ENCODE measurements at regions not wholly inside any gene's neighbourhood (a gene's known extent, or its start where the extent isn't known, plus 50 kb on each side); places are given as distances from the start of the nearest gene placed in this dataset.

GRCh38 chr20:40435146-40435895 lies 253.7 kb downstream of the MAFB start:
- TF ChIP-seq POLR2A (IDR thresholded peaks at IDR 0.05; ENCODE audit: low read depth, low read length), result no peak
- no peak for TF ChIP-seq POLR2AphosphoS5 (IDR thresholded peaks at IDR 0.05; ENCODE audit: low read depth, low read length)
- no peak for TF ChIP-seq SPI1 (IDR thresholded peaks at IDR 0.05; ENCODE audit: low read depth, low read length)
- no peak for TF ChIP-seq TAF1 (IDR thresholded peaks at IDR 0.05; ENCODE audit: low read depth, low read length)
- TF ChIP-seq PAX5 (IDR thresholded peaks at IDR 0.05; ENCODE audit: insufficient read depth, low read length, severe bottlenecking), result no peak
- no peak for TF ChIP-seq POU2F2 (IDR thresholded peaks at IDR 0.05; ENCODE audit: low read depth, low read length)

Data from GM12891 (cell line).